OCI-LY7 (cell line): ENCODE measurements at regions not wholly inside any gene's neighbourhood (a gene's known extent, or its start where the extent isn't known, plus 50 kb on each side); places are given as distances from the start of the nearest gene placed in this dataset.

Source experiments
- BruUV-seq: library from RNA; stranded (reverse); fragments of 400-500 nt; replicated peaks from 2 replicates; lab custom pipeline; 2021; lab: Mats Ljungman, UMichigan
- CTCF ChIA-PET: fragments of 300-600 bp; sonication (Branson Sonifier 250); formaldehyde crosslinking; loops from one replicate; lab custom pipeline; 2022; ENCODE audit warnings: antibody characterized with exemption; ENCODE audit not compliant: unreplicated experiment; lab: Charles Lee
- POLR2A ChIA-PET: fragments of 300-600 bp; sonication (Branson Sonifier 250); formaldehyde crosslinking; loops from one replicate; lab custom pipeline; 2022; ENCODE audit warnings: antibody characterized with exemption; lab: Charles Lee
- DNase-seq: peaks from one replicate; pipeline ENCODE4 v3.0.0-alpha.2; 2015; ENCODE audit warnings: low spot score
- H2AFZ ChIP-seq: fragments of 200-600 bp; sonication (generic), shearing (Covaris generic); 2 replicates; pipeline ENCODE4 v1.6.1; 2014; ENCODE audit warnings: mild to moderate bottlenecking, antibody characterized with exemption, low read length, moderate library complexity
- H3K27ac ChIP-seq: fragments of 200-600 bp; sonication (generic); 2 replicates; pipeline ENCODE4 v1.5.1; 2014; ENCODE audit warnings: mixed run types, low read depth, mild to moderate bottlenecking, moderate library complexity, low read length, inconsistent platforms; ENCODE audit not compliant: poor library complexity, severe bottlenecking
- H3K36me3 ChIP-seq: fragments of 200-600 bp; sonication (generic); 2 replicates; pipeline ENCODE4 v1.6.1; 2014; ENCODE audit warnings: mild to moderate bottlenecking, antibody characterized with exemption, low read length, moderate library complexity, mixed read lengths; ENCODE audit not compliant: insufficient read depth
- H3K4me1 ChIP-seq: fragments of 200-600 bp; sonication (generic); 2 replicates; pipeline ENCODE4 v1.5.1; 2014; ENCODE audit warnings: mild to moderate bottlenecking, low read length; ENCODE audit not compliant: insufficient read depth, poor library complexity, severe bottlenecking
- H3K4me2 ChIP-seq: fragments of 200-600 bp; sonication (generic); 2 replicates; pipeline ENCODE4 v1.6.1; 2014; ENCODE audit warnings: mild to moderate bottlenecking, low read length
- H3K4me3 ChIP-seq: fragments of 200-600 bp; sonication (generic); 2 replicates; pipeline ENCODE4 v1.5.1; 2014; ENCODE audit warnings: mild to moderate bottlenecking, low read depth, low read length; ENCODE audit not compliant: poor library complexity, severe bottlenecking
- H3K79me2 ChIP-seq: fragments of 200-600 bp; sonication (generic); 2 replicates; pipeline ENCODE4 v1.6.1; 2016; ENCODE audit warnings: low read depth, mild to moderate bottlenecking, low read length, moderate library complexity, mixed read lengths; ENCODE audit not compliant: insufficient read depth
- H3K9me2 ChIP-seq: fragments of 200-600 bp; sonication (generic); 2 replicates; pipeline ENCODE4 v1.6.1; 2016; ENCODE audit warnings: mild to moderate bottlenecking, low read length, mixed read lengths; ENCODE audit not compliant: insufficient read depth
- H3K9me3 ChIP-seq: fragments of 200-600 bp; sonication (generic); 2 replicates; pipeline ENCODE4 v1.6.1; 2014; ENCODE audit warnings: mild to moderate bottlenecking, mixed run types, low read length, mixed read lengths
- H4K20me1 ChIP-seq: fragments of 200-600 bp; sonication (generic); 2 replicates; pipeline ENCODE4 v1.6.1; 2014; ENCODE audit warnings: mild to moderate bottlenecking, antibody characterized with exemption, low read length, moderate library complexity, mixed read lengths; ENCODE audit not compliant: insufficient read depth
- EZH2phosphoT487 ChIP-seq: fragments of 200-600 bp; sonication (generic); IDR thresholded peaks from 2 replicates; pipeline ENCODE4 v1.6.1; 2018; ENCODE audit warnings: low read depth, borderline replicate concordance, mild to moderate bottlenecking, mixed run types, antibody characterized with exemption, low read length, moderate library complexity, mixed read lengths
- intact Hi-C: fragments of 100-400 bp; cut with micrococcal nuclease; formaldehyde crosslinking; loops from one replicate; pipeline ENCODE4 v1.10.0; 2022; ENCODE audit not compliant: unreplicated experiment
- TF ChIP-seq, protein P1 (sequence below): fragments of 200-600 bp; sonication (generic); conservative IDR thresholded peaks from 2 replicates; pipeline ENCODE4 v1.5.1; 2014; ENCODE audit warnings: mild to moderate bottlenecking, antibody characterized with exemption, low read length, moderate library complexity, mixed read lengths

DNA sequence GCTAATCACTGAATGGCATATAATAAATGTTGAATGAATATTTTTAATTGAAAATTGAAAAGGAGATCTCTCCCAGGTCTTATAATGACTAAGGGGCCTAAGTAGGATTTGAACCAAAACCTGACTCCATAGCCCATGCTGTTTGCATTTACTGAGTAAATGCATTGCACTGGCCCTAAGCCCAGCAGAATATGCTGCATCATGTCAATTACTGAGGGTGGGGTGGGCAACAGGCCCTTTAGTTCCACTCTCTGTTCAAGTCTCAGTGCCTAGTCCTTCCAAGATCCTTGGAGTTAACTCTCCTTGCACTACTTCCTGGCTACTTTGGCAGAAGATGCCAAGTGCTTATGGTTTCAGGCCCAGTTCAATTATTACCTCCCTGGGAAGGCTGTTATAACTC is 203.8 kb upstream of the DAB1 start:
- no peak overlapping the region for H3K4me3 ChIP-seq
- no peak overlapping the region for H2AFZ ChIP-seq
- TF ChIP-seq EZH2phosphoT487, result no peak
- TF ChIP-seq, protein P1, sequence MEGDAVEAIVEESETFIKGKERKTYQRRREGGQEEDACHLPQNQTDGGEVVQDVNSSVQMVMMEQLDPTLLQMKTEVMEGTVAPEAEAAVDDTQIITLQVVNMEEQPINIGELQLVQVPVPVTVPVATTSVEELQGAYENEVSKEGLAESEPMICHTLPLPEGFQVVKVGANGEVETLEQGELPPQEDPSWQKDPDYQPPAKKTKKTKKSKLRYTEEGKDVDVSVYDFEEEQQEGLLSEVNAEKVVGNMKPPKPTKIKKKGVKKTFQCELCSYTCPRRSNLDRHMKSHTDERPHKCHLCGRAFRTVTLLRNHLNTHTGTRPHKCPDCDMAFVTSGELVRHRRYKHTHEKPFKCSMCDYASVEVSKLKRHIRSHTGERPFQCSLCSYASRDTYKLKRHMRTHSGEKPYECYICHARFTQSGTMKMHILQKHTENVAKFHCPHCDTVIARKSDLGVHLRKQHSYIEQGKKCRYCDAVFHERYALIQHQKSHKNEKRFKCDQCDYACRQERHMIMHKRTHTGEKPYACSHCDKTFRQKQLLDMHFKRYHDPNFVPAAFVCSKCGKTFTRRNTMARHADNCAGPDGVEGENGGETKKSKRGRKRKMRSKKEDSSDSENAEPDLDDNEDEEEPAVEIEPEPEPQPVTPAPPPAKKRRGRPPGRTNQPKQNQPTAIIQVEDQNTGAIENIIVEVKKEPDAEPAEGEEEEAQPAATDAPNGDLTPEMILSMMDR, result no peak
- no peaks in the 10 kb centered on the region for H3K36me3 ChIP-seq
- ChIA-PET POLR2A (no interaction called here), CTCF (no interaction called here)
- no peaks in the 10 kb centered on the region for H3K79me2 ChIP-seq
- DNase-seq, result no peak
- no peaks in the 10 kb centered on the region for H4K20me1 ChIP-seq
- BruUV-seq, result no TSS peak
- no peak overlapping the region for H3K4me2 ChIP-seq
- no peaks in the 10 kb centered on the region for H3K9me3 ChIP-seq
- H3K27ac ChIP-seq, result no peak overlapping the region
- H3K4me1 ChIP-seq, result no peaks in the 10 kb centered on the region
- no peaks in the 10 kb centered on the region for H3K9me2 ChIP-seq
- intact Hi-C loops, result no loop called here

DNA sequence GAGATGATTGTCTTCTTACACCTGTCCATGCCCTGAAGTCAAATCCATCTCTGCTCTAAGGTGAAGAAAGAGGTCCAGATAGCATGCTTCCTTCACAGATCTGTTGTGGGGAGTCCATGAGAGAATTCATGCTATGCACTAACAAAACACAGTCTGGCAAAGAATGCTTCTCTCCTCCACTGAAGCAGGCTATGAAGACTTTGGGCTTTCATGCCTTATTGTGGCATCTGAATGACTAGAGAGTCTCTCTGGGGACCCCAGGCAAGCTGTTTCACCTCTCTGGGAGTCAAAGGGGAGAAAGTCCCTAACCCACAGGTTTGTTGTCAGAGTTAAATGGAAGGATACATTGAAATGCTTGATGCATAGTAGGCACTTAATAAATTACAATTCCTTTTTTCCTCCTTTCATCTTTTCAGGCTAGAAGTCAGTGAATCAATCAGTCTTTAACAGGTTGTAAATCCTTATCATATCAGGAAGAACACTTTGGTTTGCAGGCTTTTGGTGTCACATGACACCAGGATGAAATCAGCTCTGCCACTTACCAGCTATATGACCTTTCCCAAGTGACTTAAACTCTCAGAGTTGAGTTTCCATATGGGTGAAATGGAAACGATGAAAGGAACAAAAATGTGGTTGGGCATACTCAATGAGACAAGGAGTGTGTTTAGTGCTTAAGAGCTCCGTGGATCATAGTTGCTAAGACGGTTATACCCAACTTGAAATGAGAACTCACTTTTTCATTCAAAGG is 200.1 kb upstream of the DAB1 start:
- intact Hi-C loops, result no loop called here
- no peak for DNase-seq
- H4K20me1 ChIP-seq, result no peaks in the 10 kb centered on the region
- no peak overlapping the region for H3K27ac ChIP-seq
- BruUV-seq, result no TSS peak
- ChIA-PET POLR2A (no interaction called here), CTCF (no interaction called here)
- H3K4me3 ChIP-seq, result no peak overlapping the region
- TF ChIP-seq, protein P1, result no peak
- TF ChIP-seq EZH2phosphoT487, result no peak
- no peaks in the 10 kb centered on the region for H3K36me3 ChIP-seq
- no peak overlapping the region for H3K4me2 ChIP-seq
- H3K9me3 ChIP-seq, result no peaks in the 10 kb centered on the region
- H2AFZ ChIP-seq, result no peak overlapping the region
- H3K4me1 ChIP-seq, result no peaks in the 10 kb centered on the region
- no peaks in the 10 kb centered on the region for H3K79me2 ChIP-seq
- H3K9me2 ChIP-seq, result no peaks in the 10 kb centered on the region

DNA sequence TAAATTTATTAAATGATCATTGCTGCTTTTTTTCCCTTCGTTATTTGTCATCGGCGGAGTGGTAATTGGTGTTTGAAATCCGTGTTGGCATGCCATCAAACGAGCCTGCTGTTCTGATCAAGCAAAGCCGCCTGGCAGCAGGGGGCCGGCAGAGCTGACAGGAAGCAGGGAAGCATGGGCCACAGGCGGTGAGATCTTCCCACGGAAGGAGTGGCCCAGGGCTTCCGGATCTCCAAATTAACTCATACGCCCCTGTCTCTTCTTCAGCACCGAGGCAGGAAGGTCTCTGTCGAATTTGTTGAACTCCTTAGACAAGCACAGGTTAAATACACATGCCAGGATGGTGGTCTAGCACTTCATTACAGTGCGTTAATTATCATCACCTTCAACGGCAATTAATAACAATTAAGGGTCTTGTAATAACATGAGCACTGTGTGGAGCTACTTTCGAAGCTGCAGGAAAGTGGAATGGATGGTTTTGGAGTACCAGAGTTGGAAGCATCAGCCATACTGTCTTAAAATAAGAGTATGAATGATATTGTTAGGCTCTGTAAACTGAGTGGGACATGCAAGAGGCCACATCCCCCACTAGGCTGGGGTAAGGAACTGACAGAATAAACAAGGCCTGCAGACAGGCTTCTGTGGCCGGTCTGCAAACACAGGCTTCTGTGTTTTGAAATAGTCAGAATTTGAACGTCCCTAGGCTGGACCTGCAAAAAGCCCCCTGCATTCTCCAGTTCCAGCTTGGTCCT is 199.4 kb upstream of the DAB1 start:
- H3K9me3 ChIP-seq, result no peaks in the 10 kb centered on the region
- POLR2A ChIA-PET, result no interaction called here
- TF ChIP-seq EZH2phosphoT487, result no peak
- TF ChIP-seq, protein P1, result no peak

More for the DNA sequence above, 199.4 kb upstream of the DAB1 start:
- no TSS peak for BruUV-seq
- Histone ChIP-seq H2AFZ (no peak overlapping the region), H3K4me3 (no peak overlapping the region), H3K4me1 (no peaks in the 10 kb centered on the region), H3K36me3 (no peaks in the 10 kb centered on the region), H3K9me2 (no peaks in the 10 kb centered on the region), H3K79me2 (no peaks in the 10 kb centered on the region), H4K20me1 (no peaks in the 10 kb centered on the region), H3K4me2 (no peak overlapping the region), H3K27ac (no peak overlapping the region)
- intact Hi-C loops, result no loop called here
- DNase-seq, result no peak
- CTCF ChIA-PET, result no interaction called here
